NT2/D1 (cell line): ENCODE measurements at regions not wholly inside any gene's neighbourhood (a gene's known extent, or its start where the extent isn't known, plus 50 kb on each side); places are given as distances from the start of the nearest gene placed in this dataset.

Experiments
- DNase-seq: peaks from one replicate; pipeline ENCODE4 v3.0.0-alpha.2; 2011; ENCODE audit warnings: low read depth, low spot score
- H3K27me3 ChIP-seq: 2 replicates; pipeline ENCODE4 v1.6.0; 2011; ENCODE audit warnings: mild to moderate bottlenecking; ENCODE audit not compliant: insufficient read length, insufficient read depth
- H3K36me3 ChIP-seq: 2 replicates; pipeline ENCODE4 v1.6.1; 2011; ENCODE audit warnings: mild to moderate bottlenecking, low read length, mixed read lengths; ENCODE audit not compliant: insufficient read depth, insufficient read length
- H3K4me1 ChIP-seq: 2 replicates; pipeline ENCODE4 v1.5.1; 2011; ENCODE audit not compliant: insufficient read depth, insufficient read length
- H3K4me3 ChIP-seq: 2 replicates; pipeline ENCODE4 v1.5.1; 2011; ENCODE audit warnings: low read depth; ENCODE audit not compliant: insufficient read length
- H3K9ac ChIP-seq: 2 replicates; pipeline ENCODE4 v1.6.0; 2011; ENCODE audit warnings: low read depth; ENCODE audit not compliant: insufficient read length
- H3K9me3 ChIP-seq: 2 replicates; pipeline ENCODE4 v1.5.1; 2011; ENCODE audit warnings: mild to moderate bottlenecking, low read length; ENCODE audit not compliant: insufficient read depth
- SUZ12 ChIP-seq: IDR thresholded peaks from 2 replicates; pipeline ENCODE4 v1.6.1; 2011; ENCODE audit not compliant: insufficient read length, insufficient read depth; ENCODE audit errors: extremely low read depth
- YY1 ChIP-seq: IDR thresholded peaks from 2 replicates; pipeline ENCODE4 v1.6.1; 2011; ENCODE audit not compliant: insufficient read length, insufficient read depth
- ZNF274 ChIP-seq: IDR thresholded peaks from 2 replicates; pipeline ENCODE4 v1.6.1; 2011; ENCODE audit warnings: mild to moderate bottlenecking, low read depth, low read length

- no peak overlapping the region for H3K9ac ChIP-seq
- TF ChIP-seq SUZ12 = no peak
- TF ChIP-seq YY1 = no peak
- TF ChIP-seq ZNF274 = no peak
- H3K4me3 ChIP-seq = no peak overlapping the region
- H3K27me3 ChIP-seq = no peaks in the 10 kb centered on the region
- DNase-seq = no peak
- no peaks in the 10 kb centered on the region for H3K36me3 ChIP-seq
- H3K9me3 ChIP-seq = peaks cover 6% of the 10 kb centered on the region; the same call in 1 of the 2 replicates
- peaks cover 3% of the 10 kb centered on the region for H3K4me1 ChIP-seq
These were observed 164.8 kb upstream of the KL start for GRCh38 chr13:32851083-32852069.

GRCh38 chr13:32852526-32852925, 163.7 kb upstream of the KL start:
- Histone ChIP-seq H3K9me3 (peaks cover 6% of the 10 kb centered on the region; the same call in 1 of the 2 replicates), H3K4me1 (no peaks in the 10 kb centered on the region), H3K27me3 (no peaks in the 10 kb centered on the region), H3K36me3 (no peaks in the 10 kb centered on the region), H3K9ac (no peak overlapping the region), H3K4me3 (no peak overlapping the region)
- no peak for DNase-seq
- TF ChIP-seq YY1 (no peak), ZNF274 (no peak), SUZ12 (no peak)

- no peak for DNase-seq
- no peak for TF ChIP-seq ZNF274
- TF ChIP-seq SUZ12 = no peak
- no peak for TF ChIP-seq YY1
- Histone ChIP-seq H3K36me3 (no peaks in the 10 kb centered on the region), H3K4me1 (no peaks in the 10 kb centered on the region), H3K27me3 (no peaks in the 10 kb centered on the region), H3K9ac (no peak overlapping the region), H3K9me3 (peaks cover 12% of the 10 kb centered on the region; the same call in 1 of the 2 replicates), H3K4me3 (no peak overlapping the region)
These were observed 159.1 kb upstream of the KL start for GRCh38 chr13:32857077-32857476.

- Histone ChIP-seq H3K27me3 (no peaks in the 10 kb centered on the region), H3K36me3 (no peaks in the 10 kb centered on the region), H3K9me3 (peaks cover 12% of the 10 kb centered on the region; the same call in 1 of the 2 replicates), H3K4me1 (no peaks in the 10 kb centered on the region), H3K9ac (no peak overlapping the region), H3K4me3 (no peak overlapping the region)
- TF ChIP-seq SUZ12 = no peak
- TF ChIP-seq ZNF274 = no peak
- TF ChIP-seq YY1 = no peak
- DNase-seq = no peak
These were observed 158.5 kb upstream of the KL start for GRCh38 chr13:32857689-32858088.

- TF ChIP-seq YY1 (no peak), SUZ12 (no peak), ZNF274 (no peak)
- H3K9ac ChIP-seq = no peak overlapping the region
- DNase-seq = no peak
- no peaks in the 10 kb centered on the region for H3K27me3 ChIP-seq
- H3K36me3 ChIP-seq = no peaks in the 10 kb centered on the region
- H3K9me3 ChIP-seq = peaks cover 12% of the 10 kb centered on the region; the same call in 1 of the 2 replicates
- H3K4me1 ChIP-seq = no peaks in the 10 kb centered on the region
- no peak overlapping the region for H3K4me3 ChIP-seq
These were observed 156.4 kb upstream of the KL start for GRCh38 chr13:32859707-32860292.

- no peak overlapping the region for H3K4me3 ChIP-seq
- TF ChIP-seq ZNF274 (no peak), YY1 (no peak), SUZ12 (no peak)
- no peak overlapping the region for H3K9ac ChIP-seq
- H3K36me3 ChIP-seq = no peaks in the 10 kb centered on the region
- no peak for DNase-seq
- no peaks in the 10 kb centered on the region for H3K4me1 ChIP-seq
- no peaks in the 10 kb centered on the region for H3K27me3 ChIP-seq
- H3K9me3 ChIP-seq = peaks cover 12% of the 10 kb centered on the region; the same call in 1 of the 2 replicates
These were observed 154.9 kb upstream of the KL start for GRCh38 chr13:32861304-32861703.

GRCh38 chr13:32863596-32863995, 152.6 kb upstream of the KL start:
- Histone ChIP-seq H3K4me1 (no peaks in the 10 kb centered on the region), H3K36me3 (no peaks in the 10 kb centered on the region), H3K4me3 (no peak overlapping the region), H3K27me3 (no peaks in the 10 kb centered on the region), H3K9me3 (peaks cover 12% of the 10 kb centered on the region; the same call in 1 of the 2 replicates), H3K9ac (no peak overlapping the region)
- TF ChIP-seq YY1 (no peak), ZNF274 (no peak), SUZ12 (no peak)
- no peak for DNase-seq
